ACHN (cell line): ENCODE measurements at regions not wholly inside any gene's neighbourhood (a gene's known extent, or its start where the extent isn't known, plus 50 kb on each side); places are given as distances from the start of the nearest gene placed in this dataset.

Experiments
- DNase-seq: peaks from one replicate; pipeline ENCODE4 v3.0.0-alpha.2; 2015
- in situ Hi-C: cut with HindIII; loops from 2 replicates; pipeline ENCODE4 v1.10.0; 2017; ENCODE audit warnings: low sequenced_read_pairs, low pct_ligation_motif_present, low pct_unique_long_range_greater_than_20kb

DNA sequence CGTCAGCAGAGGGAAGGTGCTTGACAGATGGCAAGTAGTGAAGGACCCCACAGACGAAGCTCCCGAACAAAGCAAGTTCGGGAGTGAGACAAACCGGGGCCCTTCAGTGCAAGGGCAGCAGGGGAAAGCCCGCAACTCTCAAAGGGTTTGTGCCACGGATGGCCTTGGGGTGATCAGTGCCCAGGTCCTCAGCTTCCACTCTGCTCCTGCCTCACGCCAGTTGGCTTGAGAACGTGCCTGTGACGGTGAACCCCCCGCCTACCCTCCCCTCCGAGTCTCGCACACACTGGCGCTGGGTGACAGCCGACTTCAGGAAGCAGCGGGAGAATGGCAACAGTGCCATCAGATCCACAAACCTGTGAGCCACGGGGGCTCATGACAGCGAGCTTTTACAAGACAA lies 56.8 kb upstream of the SALL3 start:
- DNase-seq = no peak
- in situ Hi-C loops = no loop called here

DNA sequence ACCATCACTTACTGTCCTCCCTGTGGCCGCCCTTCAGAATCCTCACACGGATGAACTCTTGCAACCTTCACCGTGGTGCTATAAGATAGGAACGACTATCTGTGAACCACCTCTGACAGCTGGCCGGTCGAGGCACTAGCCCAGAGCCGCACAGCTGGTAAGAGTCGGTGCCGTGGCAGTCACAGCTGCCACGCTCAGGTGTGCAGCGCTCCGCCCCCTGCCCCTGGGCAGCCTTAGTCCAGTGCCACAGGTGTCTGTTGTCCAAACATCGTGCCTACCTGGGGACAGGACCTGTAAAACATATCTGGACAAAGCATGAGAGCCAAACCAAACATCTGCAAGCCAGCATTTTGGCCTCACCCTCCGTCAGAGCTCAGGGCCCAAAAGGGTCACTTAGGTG lies 55.3 kb upstream of the SALL3 start:
- no peak for DNase-seq
- in situ Hi-C loops = no loop called here

DNA sequence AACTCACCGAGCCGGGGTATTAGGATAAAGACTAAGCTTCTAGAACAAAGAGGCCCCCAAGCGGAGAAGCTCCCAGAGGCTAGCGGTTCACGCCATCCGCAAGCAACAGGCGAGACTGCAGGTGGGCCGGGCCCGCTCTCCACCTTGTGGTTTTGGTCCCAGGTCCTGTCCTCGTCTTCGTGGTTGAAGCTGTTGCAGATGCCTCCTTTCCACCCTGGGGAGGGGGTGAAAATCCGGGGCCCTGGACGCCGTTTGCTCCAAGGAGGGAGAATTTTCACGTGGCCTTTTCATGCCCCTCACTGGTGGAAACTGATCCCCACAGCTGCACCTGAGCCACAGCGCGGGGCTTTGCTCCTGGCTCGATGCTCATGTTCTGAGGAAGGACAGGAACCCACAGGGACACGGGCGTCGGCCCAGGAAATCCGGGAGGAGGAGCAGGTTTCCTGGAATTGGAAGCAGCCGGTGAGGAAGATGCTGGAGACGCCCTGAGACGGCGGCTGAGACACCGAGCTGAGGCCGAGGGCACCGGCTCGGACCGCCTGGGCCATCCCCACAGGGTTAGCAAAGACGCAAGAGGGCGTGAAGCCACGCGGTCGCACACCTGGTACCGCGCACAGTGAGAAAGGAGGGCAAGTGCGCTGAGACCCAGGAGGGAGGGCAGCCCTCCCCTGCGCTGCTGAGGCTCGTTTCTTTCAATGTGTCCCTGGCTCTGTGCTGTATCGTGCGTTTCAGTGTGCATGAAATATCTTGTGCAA lies 54.7 kb upstream of the SALL3 start:
- in situ Hi-C loops = no loop called here

DNA sequence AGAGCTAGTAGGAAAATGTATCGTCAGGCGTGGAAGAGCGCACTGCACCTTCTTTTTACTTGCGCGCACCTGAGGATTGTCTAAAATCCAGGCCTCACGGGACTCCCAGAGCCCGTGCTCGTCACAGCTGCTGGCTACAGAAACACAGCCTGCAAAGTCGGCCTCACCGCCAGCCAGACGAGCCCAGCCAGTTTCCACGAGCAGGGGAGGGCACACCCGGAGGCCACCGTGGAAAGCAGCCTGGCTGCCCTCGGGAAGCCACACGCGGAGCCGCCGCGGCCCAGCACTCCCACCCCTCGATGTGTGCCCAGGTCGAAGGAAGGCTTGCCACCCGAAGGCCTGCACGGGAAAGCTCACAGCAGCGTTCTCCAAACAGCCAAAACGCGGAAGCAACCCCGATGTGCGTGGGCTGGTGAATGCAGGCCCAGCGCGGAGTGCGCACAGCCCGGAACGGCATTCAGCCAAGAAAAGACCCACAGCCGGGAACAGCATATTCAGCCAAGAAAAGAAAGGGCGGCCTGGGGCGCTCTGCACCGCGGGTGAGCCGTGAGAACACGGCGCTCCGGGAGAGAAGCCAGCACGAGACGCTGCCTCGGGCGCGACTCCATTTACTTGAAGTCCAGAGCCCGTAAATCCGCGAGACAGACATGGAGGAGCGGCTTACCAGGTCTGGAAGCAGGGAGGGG lies 53.9 kb upstream of the SALL3 start:
- in situ Hi-C loops = no loop called here
- DNase-seq = no peak

More for the DNA sequence above, 54.7 kb upstream of the SALL3 start:
- no peak for DNase-seq

DNA sequence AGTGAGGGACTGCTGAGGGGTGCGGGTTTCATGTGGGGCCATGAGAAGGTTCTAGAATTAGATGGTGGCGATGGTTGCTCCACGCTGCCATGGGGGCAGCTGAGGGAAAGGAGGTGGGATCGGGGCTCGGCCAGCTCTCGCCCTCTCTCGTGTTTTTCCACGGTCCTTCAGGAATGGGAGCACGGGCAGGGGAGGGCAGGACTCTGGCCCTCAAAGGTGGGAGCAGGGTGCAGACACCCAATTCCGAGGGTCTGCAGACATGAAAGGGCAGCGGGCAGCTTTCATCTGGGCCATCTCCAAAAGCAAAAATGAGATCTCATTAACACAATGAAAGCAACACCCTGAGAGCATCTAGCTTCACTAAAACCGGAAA lies 53.4 kb upstream of the SALL3 start:
- in situ Hi-C loops = no loop called here
- DNase-seq = no peak

DNA sequence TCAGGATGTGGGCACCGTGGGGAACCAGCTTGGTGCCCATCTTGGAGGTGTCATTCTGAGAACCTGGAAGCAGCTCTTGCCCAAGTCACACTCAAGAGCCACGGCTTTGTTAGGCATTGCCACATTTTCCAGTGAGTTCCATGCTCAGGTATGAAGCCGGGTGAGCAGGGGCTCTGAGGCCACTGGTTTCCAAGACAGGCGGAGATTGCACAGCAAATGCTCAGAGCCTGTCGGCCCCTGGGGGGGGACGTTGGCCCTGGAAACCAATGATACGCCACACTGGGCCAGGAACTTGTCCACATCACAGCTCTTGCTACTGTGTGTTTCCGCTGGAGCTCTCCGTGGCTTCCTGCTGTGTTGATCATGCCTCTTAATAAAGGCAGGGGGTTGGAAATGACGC lies 52.5 kb upstream of the SALL3 start:
- no peak for DNase-seq
- in situ Hi-C loops = no loop called here

DNA sequence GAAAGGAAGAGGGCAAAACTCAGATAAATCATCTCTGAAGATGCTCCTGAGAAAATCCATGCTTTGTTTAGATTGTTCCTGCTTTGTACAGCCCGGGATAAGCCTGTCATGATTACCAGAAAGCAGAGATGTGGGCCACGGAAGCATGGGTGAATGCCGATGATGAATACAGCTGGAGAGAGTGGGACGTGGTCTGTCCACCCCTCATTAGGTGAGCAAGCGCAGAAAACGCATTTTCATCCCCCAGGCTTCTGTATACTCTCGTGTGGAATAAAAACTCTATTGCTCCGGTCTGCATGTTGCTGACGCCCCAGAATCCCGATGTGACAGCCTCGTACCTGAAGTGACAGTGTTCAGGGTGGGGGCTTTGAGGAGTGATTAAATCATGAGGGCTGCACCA lies 52.0 kb upstream of the SALL3 start:
- in situ Hi-C loops = no loop called here
- DNase-seq = no peak

DNA sequence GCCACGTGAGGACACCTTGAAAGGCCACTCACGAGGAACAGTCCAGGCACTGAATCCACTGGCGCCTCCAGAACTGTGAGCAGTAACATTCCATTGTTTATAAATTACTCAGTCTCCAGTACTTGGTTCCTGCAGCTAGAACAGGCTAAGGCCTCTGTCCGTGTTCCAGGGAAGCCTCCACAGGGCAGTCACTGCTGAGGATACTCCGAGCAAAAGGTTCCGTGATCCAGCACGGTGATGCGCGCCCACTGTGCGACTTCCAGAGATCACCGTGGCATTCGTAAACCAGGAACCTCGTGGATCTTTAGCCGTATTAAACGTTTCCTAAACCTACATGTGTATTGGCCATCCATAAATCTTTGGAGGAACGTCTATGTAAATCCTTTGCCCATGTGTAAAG lies 51.5 kb upstream of the SALL3 start:
- in situ Hi-C loops = no loop called here
- no peak for DNase-seq

DNA sequence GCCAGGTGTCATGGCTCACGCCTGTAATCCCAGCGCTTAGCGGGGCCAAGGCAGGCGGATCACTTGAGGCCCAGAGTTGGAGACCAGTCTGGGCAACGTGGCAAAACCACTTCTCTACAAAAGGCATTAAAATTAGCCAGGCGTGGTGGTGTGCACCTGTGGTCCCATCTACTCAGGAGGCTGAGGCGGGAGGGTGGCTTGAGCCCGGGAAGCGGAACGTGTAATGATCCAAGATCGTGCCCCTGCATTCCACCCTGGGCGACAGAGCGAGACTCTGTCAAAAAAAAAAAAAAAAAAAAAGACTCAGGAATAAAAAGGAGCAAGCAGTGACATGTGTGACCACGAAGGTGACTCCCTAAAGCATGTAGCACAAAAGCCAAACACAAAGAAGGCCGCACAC lies 50.1 kb upstream of the SALL3 start:
- in situ Hi-C loops = no loop called here
- DNase-seq = no peak
